MCF 10A (cell line): ENCODE measurements at regions not wholly inside any gene's neighbourhood (a gene's known extent, or its start where the extent isn't known, plus 50 kb on each side); places are given as distances from the start of the nearest gene placed in this dataset.

ENCODE experiments used
- BruUV-seq: library from RNA; stranded (reverse); fragments of 400-500 nt; replicated peaks from 2 replicates; lab custom pipeline; 2021; lab: Mats Ljungman, UMichigan
- CTCF ChIA-PET: fragments of 300-600 bp; sonication (Branson Sonifier 250); formaldehyde crosslinking; extraction: SDS; loops from one replicate; lab custom pipeline; 2021; ENCODE audit warnings: antibody characterized with exemption, inconsistent platforms; lab: Yijun Ruan, JAX
- POLR2A ChIA-PET: fragments of 300-600, 350-650 bp; sonication (Branson Sonifier 250); formaldehyde crosslinking; extraction: SDS; loops from one replicate; lab custom pipeline; 2020; ENCODE audit warnings: antibody characterized with exemption, inconsistent platforms; lab: Yijun Ruan, JAX
- DNase-seq: peaks from one replicate; pipeline ENCODE4 v3.0.0-alpha.2; 2018; ENCODE audit not compliant: unreplicated experiment
- H3K27ac Mint-ChIP-seq: one replicate; pipeline ENCODE4 v1.8.0; 2022; ENCODE audit warnings: mild to moderate bottlenecking, low read depth, mixed read lengths; ENCODE audit not compliant: unreplicated experiment
- H3K27me3 Mint-ChIP-seq: one replicate; pipeline ENCODE4 v1.8.0; 2022; ENCODE audit warnings: mixed read lengths; ENCODE audit not compliant: insufficient read depth, unreplicated experiment
- H3K36me3 Mint-ChIP-seq: one replicate; pipeline ENCODE4 v1.8.0; 2022; ENCODE audit warnings: mild to moderate bottlenecking, moderate library complexity, mixed read lengths; ENCODE audit not compliant: insufficient read depth, unreplicated experiment
- H3K4me1 Mint-ChIP-seq: one replicate; pipeline ENCODE4 v1.8.0; 2022; ENCODE audit warnings: mixed read lengths; ENCODE audit not compliant: insufficient read depth, unreplicated experiment
- H3K4me3 Mint-ChIP-seq: one replicate; pipeline ENCODE4 v1.8.0; 2022; ENCODE audit warnings: mild to moderate bottlenecking, moderate library complexity, mixed read lengths; ENCODE audit not compliant: unreplicated experiment
- H3K9me3 Mint-ChIP-seq: one replicate; pipeline ENCODE4 v1.8.0; 2022; ENCODE audit warnings: mixed read lengths; ENCODE audit not compliant: unreplicated experiment
- intact Hi-C: fragments of 100-400 bp; cut with micrococcal nuclease; formaldehyde crosslinking; loops from 2 replicates; pipeline ENCODE4 v1.14.1; 2022
- TF ChIP-seq, protein P1 (sequence below): fragments of 200-600 bp; IDR thresholded peaks from one replicate; pipeline ENCODE4 v1.8.0; 2022; ENCODE audit warnings: antibody characterized with exemption, mild to moderate bottlenecking; ENCODE audit not compliant: unreplicated experiment

DNA sequence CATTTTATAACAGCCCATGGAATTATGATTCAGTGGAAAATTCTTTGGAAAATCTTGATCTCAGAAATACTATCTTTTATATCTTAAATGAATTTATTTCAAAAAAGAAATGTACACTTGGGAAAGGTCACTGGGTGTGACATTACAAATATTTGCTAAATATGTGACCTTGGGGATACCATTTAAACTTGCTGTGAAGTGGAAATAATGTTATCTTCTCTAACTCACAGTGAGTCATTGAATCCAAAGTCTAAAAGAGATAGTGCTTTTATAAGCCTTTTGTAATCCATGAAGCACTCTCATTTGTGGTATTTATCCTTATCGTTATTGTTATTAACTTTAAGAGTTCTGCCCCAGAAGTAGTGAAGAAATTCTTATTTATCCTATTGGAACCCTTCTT lies 289.8 kb upstream of the SEMA6D start:
- no peak overlapping the region for H3K27ac Mint-ChIP-seq
- CTCF ChIA-PET, result no interaction called here
- POLR2A ChIA-PET, result no interaction called here
- intact Hi-C loops, result no loop called here
- H3K9me3 Mint-ChIP-seq, result no peaks in the 10 kb centered on the region
- TF ChIP-seq, protein P1, sequence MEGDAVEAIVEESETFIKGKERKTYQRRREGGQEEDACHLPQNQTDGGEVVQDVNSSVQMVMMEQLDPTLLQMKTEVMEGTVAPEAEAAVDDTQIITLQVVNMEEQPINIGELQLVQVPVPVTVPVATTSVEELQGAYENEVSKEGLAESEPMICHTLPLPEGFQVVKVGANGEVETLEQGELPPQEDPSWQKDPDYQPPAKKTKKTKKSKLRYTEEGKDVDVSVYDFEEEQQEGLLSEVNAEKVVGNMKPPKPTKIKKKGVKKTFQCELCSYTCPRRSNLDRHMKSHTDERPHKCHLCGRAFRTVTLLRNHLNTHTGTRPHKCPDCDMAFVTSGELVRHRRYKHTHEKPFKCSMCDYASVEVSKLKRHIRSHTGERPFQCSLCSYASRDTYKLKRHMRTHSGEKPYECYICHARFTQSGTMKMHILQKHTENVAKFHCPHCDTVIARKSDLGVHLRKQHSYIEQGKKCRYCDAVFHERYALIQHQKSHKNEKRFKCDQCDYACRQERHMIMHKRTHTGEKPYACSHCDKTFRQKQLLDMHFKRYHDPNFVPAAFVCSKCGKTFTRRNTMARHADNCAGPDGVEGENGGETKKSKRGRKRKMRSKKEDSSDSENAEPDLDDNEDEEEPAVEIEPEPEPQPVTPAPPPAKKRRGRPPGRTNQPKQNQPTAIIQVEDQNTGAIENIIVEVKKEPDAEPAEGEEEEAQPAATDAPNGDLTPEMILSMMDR, result no peak
- H3K36me3 Mint-ChIP-seq, result no peaks in the 10 kb centered on the region
- no peak for DNase-seq
- BruUV-seq, result no TSS peak
- H3K4me1 Mint-ChIP-seq, result peaks cover 7% of the 10 kb centered on the region
- no peak overlapping the region for H3K4me3 Mint-ChIP-seq
- H3K27me3 Mint-ChIP-seq, result no peaks in the 10 kb centered on the region

DNA sequence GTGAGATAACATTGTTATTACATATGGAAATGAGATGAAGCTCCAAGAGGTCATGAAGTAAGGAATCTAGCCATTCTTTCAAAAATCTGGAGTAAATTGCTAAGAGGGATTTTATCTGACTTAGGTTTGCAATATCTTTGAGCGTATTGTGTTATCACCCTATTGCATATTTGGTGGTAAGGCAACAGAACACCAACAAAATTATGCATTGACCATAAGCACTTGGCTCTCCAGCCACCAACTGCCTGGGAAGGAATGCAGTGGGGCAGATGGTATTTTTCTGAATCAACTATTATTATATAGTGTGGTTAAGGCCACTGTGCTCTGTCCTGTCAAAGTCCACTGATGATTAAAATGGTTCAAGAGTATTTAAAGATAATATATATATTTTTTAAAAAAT lies 287.9 kb upstream of the SEMA6D start:
- no peaks in the 10 kb centered on the region for H3K27me3 Mint-ChIP-seq
- no TSS peak for BruUV-seq
- H3K9me3 Mint-ChIP-seq, result no peaks in the 10 kb centered on the region
- intact Hi-C loops, result no loop called here
- H3K36me3 Mint-ChIP-seq, result no peaks in the 10 kb centered on the region
- H3K27ac Mint-ChIP-seq, result no peak overlapping the region
- POLR2A ChIA-PET, result no interaction called here
- no peak overlapping the region for H3K4me3 Mint-ChIP-seq
- CTCF ChIA-PET, result interaction anchor here (0.6 to 0.7 kb wide), 2 partner anchors 46 to 226 kb away, joined by 3 read pairs; no protein-coding TSS in a partner anchor
- no peak for DNase-seq
- H3K4me1 Mint-ChIP-seq, result no peaks in the 10 kb centered on the region
- TF ChIP-seq, protein P1, result no peak

DNA sequence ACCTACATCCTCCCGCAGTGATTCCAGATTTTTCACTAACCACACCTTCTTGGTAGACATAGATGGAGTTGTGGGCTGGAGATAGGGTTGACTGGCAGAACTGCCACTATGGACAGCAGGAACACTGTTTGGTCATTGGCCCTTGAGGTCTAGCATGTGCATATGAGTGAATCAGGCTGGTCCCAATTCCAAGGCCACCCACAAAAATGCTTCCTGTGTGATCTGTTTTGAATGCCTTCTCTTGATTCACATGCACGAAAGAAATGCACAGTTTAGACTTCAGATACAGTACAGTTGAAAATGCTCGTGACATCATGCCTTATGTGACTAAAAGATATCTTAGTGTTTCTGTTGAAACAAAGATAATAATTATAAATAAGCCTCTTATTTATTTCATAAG lies 285.8 kb upstream of the SEMA6D start:
- BruUV-seq, result no TSS peak
- Mint-ChIP-seq H3K27ac (no peak overlapping the region), H3K4me1 (no peaks in the 10 kb centered on the region), H3K9me3 (no peaks in the 10 kb centered on the region), H3K36me3 (no peaks in the 10 kb centered on the region), H3K27me3 (no peaks in the 10 kb centered on the region), H3K4me3 (no peak overlapping the region)
- TF ChIP-seq, protein P1, result no peak
- no peak for DNase-seq
- intact Hi-C loops, result loop anchor here (10.0 kb wide), 1 partner anchor 137 kb away; no protein-coding TSS in a partner anchor
- POLR2A ChIA-PET, result interaction anchor here (0.7 kb wide), 1 partner anchor 1368 kb away, joined by 3 read pairs; no protein-coding TSS in a partner anchor
- CTCF ChIA-PET, result no interaction called here

DNA sequence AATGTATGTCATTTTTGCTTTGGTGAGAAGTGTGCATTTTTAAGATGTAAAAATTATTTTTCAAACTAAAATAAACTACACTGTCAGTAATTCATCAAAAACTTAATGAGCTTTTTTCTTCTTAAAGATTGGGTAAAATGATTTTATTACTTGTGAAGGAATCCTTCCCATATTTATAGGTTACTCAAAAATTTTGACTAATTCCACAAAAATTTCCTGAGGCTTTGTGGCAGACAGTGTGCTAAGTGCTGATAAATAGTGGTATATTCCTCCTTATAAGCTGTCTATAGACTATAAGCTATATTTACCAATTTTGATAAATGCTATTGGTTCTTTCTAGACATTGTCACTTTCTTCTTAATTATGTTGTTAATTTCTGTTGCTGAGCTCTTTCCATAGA lies 284.5 kb upstream of the SEMA6D start:
- H3K36me3 Mint-ChIP-seq, result no peaks in the 10 kb centered on the region
- H3K4me1 Mint-ChIP-seq, result peaks cover 6% of the 10 kb centered on the region
- TF ChIP-seq, protein P1, result no peak

More for the DNA sequence above, 284.5 kb upstream of the SEMA6D start:
- intact Hi-C loops, result loop anchor here (10.0 kb wide), 1 partner anchor 138 kb away; no protein-coding TSS in a partner anchor
- H3K27me3 Mint-ChIP-seq, result no peaks in the 10 kb centered on the region
- no peak overlapping the region for H3K27ac Mint-ChIP-seq
- ChIA-PET POLR2A (no interaction called here), CTCF (no interaction called here)
- BruUV-seq, result no TSS peak
- H3K9me3 Mint-ChIP-seq, result no peaks in the 10 kb centered on the region
- no peak for DNase-seq
- no peak overlapping the region for H3K4me3 Mint-ChIP-seq
